ENCODE measurements at regions not wholly inside any gene's neighbourhood (a gene's known extent, or its start where the extent isn't known, plus 50 kb on each side); places are given as distances from the start of the nearest gene placed in this dataset.

DNA sequence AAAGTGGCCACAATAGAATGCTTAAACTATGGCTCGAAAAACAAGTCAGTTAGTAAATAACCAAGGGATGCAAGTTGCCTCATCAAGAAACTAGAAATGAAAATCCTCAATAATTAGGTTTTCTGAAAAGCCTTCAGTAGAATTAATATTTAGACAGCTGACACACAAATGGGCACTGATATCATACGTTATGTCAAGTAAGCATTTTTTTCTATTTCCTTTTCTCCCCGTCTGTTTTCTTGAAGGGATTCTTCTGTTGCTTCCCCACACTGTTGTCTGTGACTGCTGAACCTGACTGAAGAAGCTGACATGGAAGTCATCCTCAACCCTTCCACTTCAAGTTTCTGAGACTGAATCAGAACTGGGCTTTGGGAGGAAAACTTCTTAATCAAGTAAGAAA is 151.8 kb upstream of the CADM2 start:
- 83% methylated on average over 1 of the region's 3 CpGs for WGBS (ENCODE audit: insufficient coverage)
- no peak overlapping the region for H3K4me3 Mint-ChIP-seq
- H3K4me3 ChIP-seq (ENCODE audit: control insufficient read depth in 1 of 2, extremely low read depth in 1 of 2, low read length in 1 of 2) = no peak overlapping the region

DNA sequence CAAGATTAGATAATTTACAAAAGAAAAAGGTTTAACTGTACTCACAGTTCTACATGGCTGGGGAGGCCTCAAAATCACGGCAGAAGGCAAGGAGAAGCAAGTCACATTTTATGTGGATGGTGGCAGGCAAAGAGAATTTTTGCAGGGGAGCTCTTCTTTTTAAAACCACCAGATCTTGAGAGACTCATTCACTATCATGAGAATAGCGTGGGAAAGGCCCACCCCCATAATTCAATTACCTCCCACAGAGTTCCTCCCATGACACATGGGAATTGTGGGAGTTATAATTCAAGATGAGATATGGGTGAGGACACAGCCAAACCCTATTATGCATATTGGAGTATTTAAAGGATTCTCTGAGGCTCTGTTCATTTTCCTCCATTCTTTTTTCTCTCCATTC is 138.7 kb upstream of the CADM2 start:
- ATAC-seq (replicated peaks in 1 of 4) (no peak), DNase-seq (no peak)
- WGBS (ENCODE audit: insufficient coverage) = no CpG with 5 or more reads among the region's 2 CpGs
- Mint-ChIP-seq H3K9me3 (peaks cover 8 to 15% (median 12%) of the 10 kb centered on the region in 3 donors), H3K36me3 (no peaks in the 10 kb centered on the region), H3K27me3 (no peaks in the 10 kb centered on the region), H3K4me1 (no peaks in the 10 kb centered on the region), H3K27ac (no peak overlapping the region), H3K4me3 (no peak overlapping the region)
- peaks cover 3% of the 10 kb centered on the region for H3K9me3 ChIP-seq
- CTCF ChIA-PET = no interaction called here
- H3K4me1 ChIP-seq (ENCODE audit: control insufficient read depth in 1 of 2, extremely low read depth in 1 of 2, insufficient read depth in 2 of 2, low read length in 2 of 2) = no peaks in the 10 kb centered on the region
- H3K36me3 ChIP-seq (ENCODE audit: control insufficient read depth in 2 of 2, extremely low read depth in 1 of 2, insufficient read depth in 1 of 2, low read length in 1 of 2) = no peaks in the 10 kb centered on the region
- no peaks in the 10 kb centered on the region for H3K27me3 ChIP-seq (replicated peaks in 1 of 2; ENCODE audit: control insufficient read depth in 2 of 2, extremely low read depth in 1 of 2, insufficient read depth in 2 of 2, low read length in 1 of 2)
- no peak overlapping the region for H3K4me3 ChIP-seq (ENCODE audit: control insufficient read depth in 1 of 2, extremely low read depth in 1 of 2, low read length in 1 of 2)
- POLR2A ChIA-PET = no interaction called here
- H3K27ac ChIP-seq (ENCODE audit: low read length) = no peak overlapping the region

More for the DNA sequence above, 151.8 kb upstream of the CADM2 start:
- no peaks in the 10 kb centered on the region for H3K27me3 ChIP-seq (replicated peaks in 1 of 2; ENCODE audit: control insufficient read depth in 2 of 2, extremely low read depth in 1 of 2, insufficient read depth in 2 of 2, low read length in 1 of 2)
- H3K27ac Mint-ChIP-seq = no peak overlapping the region
- H3K9me3 Mint-ChIP-seq = peaks cover 7 to 10% (median 9%) of the 10 kb centered on the region in 3 donors
- DNase-seq (no peak), ATAC-seq (replicated peaks in 1 of 4) (no peak)
- H3K27me3 Mint-ChIP-seq = no peaks in the 10 kb centered on the region
- H3K27ac ChIP-seq (ENCODE audit: low read length) = no peak overlapping the region
- H3K4me1 ChIP-seq (ENCODE audit: control insufficient read depth in 1 of 2, extremely low read depth in 1 of 2, insufficient read depth in 2 of 2, low read length in 2 of 2) = no peaks in the 10 kb centered on the region
- POLR2A ChIA-PET = no interaction called here
- H3K36me3 Mint-ChIP-seq = no peaks in the 10 kb centered on the region
- CTCF ChIA-PET = no interaction called here
- H3K4me1 Mint-ChIP-seq = no peaks in the 10 kb centered on the region
- no peaks in the 10 kb centered on the region for H3K9me3 ChIP-seq
- no peaks in the 10 kb centered on the region for H3K36me3 ChIP-seq (ENCODE audit: control insufficient read depth in 2 of 2, extremely low read depth in 1 of 2, insufficient read depth in 1 of 2, low read length in 1 of 2)

DNA sequence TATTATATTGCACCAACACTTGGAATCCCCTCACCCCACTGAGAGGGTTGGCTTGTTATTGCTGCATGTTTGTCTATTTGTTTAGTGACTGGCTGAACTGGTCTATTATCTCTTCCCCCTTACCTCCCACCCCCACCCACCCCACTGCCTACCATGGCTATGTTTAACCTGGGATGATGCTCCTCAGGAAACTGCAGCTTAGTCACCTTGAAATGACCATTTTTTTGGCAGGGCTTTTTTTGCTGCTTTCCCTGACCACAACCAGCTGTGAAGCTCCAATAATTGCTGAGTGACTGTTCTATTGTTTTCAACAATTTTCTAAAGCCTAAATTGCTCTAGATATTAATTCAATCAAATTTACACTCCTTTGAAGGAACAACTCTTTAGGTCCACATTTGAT is 137.9 kb upstream of the CADM2 start:
- no peaks in the 10 kb centered on the region for H3K4me1 Mint-ChIP-seq
- no peak overlapping the region for H3K4me3 Mint-ChIP-seq
- H3K4me3 ChIP-seq (ENCODE audit: control insufficient read depth in 1 of 2, extremely low read depth in 1 of 2, low read length in 1 of 2) = no peak overlapping the region
- no peaks in the 10 kb centered on the region for H3K4me1 ChIP-seq (ENCODE audit: control insufficient read depth in 1 of 2, extremely low read depth in 1 of 2, insufficient read depth in 2 of 2, low read length in 2 of 2)
- no peak for DNase-seq
- no peaks in the 10 kb centered on the region for H3K36me3 ChIP-seq (ENCODE audit: control insufficient read depth in 2 of 2, extremely low read depth in 1 of 2, insufficient read depth in 1 of 2, low read length in 1 of 2)
- H3K9me3 ChIP-seq = peaks cover 3% of the 10 kb centered on the region
- ChIA-PET CTCF (no interaction called here), POLR2A (no interaction called here)
- ATAC-seq (replicated peaks in 1 of 4) = no peak
- H3K9me3 Mint-ChIP-seq = peaks cover 11 to 15% (median 12%) of the 10 kb centered on the region in 3 donors
- H3K27me3 ChIP-seq (replicated peaks in 1 of 2; ENCODE audit: control insufficient read depth in 2 of 2, extremely low read depth in 1 of 2, insufficient read depth in 2 of 2, low read length in 1 of 2) = no peaks in the 10 kb centered on the region
- no peaks in the 10 kb centered on the region for H3K36me3 Mint-ChIP-seq
- no peak overlapping the region for H3K27ac ChIP-seq (ENCODE audit: low read length)
- H3K27ac Mint-ChIP-seq = no peak overlapping the region
- no peaks in the 10 kb centered on the region for H3K27me3 Mint-ChIP-seq

DNA sequence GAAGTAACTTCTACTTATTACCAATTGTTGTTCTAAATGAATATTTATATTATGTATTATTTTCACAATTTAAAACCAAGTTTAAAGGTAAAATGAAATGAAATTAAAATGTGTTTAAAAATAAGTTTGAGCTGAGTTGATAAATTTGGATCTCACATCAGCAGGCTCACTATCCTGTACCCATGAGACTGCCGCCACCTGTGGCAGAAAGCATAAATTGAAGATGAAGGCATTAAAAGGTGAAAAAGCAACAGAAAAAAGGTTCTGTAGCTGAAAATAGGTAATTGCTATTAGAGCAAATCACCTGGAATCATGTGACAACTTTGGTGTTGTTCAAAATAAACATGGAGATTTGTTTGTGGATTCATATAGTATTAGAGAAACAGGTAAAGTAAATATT is 133.0 kb upstream of the CADM2 start:
- DNase-seq = no peak
- Mint-ChIP-seq H3K27ac (no peak overlapping the region), H3K9me3 (peaks cover 8 to 14% (median 11%) of the 10 kb centered on the region in 3 donors), H3K36me3 (no peaks in the 10 kb centered on the region), H3K4me3 (no peak overlapping the region), H3K4me1 (no peaks in the 10 kb centered on the region), H3K27me3 (no peaks in the 10 kb centered on the region)
- ChIA-PET POLR2A (no interaction called here), CTCF (no interaction called here)
- Histone ChIP-seq H3K9me3 (peaks cover 3% of the 10 kb centered on the region), H3K36me3 (ENCODE audit: control insufficient read depth in 2 of 2, extremely low read depth in 1 of 2, insufficient read depth in 1 of 2, low read length in 1 of 2) (no peaks in the 10 kb centered on the region), H3K4me3 (ENCODE audit: control insufficient read depth in 1 of 2, extremely low read depth in 1 of 2, low read length in 1 of 2) (no peak overlapping the region), H3K27ac (ENCODE audit: low read length) (no peak overlapping the region), H3K4me1 (ENCODE audit: control insufficient read depth in 1 of 2, extremely low read depth in 1 of 2, insufficient read depth in 2 of 2, low read length in 2 of 2) (no peaks in the 10 kb centered on the region), H3K27me3 (replicated peaks in 1 of 2; ENCODE audit: control insufficient read depth in 2 of 2, extremely low read depth in 1 of 2, insufficient read depth in 2 of 2, low read length in 1 of 2) (no peaks in the 10 kb centered on the region)
- ATAC-seq (replicated peaks in 1 of 4) = no peak
- WGBS (ENCODE audit: insufficient coverage) = no CpG with 5 or more reads among the region's 1 CpG

DNA sequence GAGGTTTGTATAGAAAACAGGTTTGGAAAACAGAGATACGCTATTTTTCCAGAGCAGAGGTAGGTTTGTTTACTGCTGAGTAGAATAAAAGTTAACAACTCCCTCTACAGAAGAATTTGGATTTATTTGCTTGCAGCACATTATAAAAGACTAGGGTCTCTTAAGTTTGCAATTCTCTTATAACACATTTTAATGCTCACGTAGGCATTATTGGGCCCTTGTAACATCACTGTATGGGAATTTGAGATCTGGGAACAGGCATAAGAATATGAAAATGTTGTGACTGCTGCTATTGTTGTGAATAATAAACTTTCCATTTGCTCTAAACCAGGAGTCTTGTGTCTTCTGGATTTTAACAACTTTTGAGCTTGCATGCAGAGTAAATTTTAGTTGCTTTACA is 128.3 kb upstream of the CADM2 start:
- no peaks in the 10 kb centered on the region for H3K9me3 ChIP-seq
- no peaks in the 10 kb centered on the region for H3K4me1 ChIP-seq (ENCODE audit: control insufficient read depth in 1 of 2, extremely low read depth in 1 of 2, insufficient read depth in 2 of 2, low read length in 2 of 2)
- H3K36me3 Mint-ChIP-seq = no peaks in the 10 kb centered on the region
- ChIA-PET POLR2A (no interaction called here), CTCF (no interaction called here)
- H3K36me3 ChIP-seq (ENCODE audit: control insufficient read depth in 2 of 2, extremely low read depth in 1 of 2, insufficient read depth in 1 of 2, low read length in 1 of 2) = no peaks in the 10 kb centered on the region
- ATAC-seq (replicated peaks in 1 of 4) = no peak
- H3K4me3 ChIP-seq (ENCODE audit: control insufficient read depth in 1 of 2, extremely low read depth in 1 of 2, low read length in 1 of 2) = no peak overlapping the region
- H3K27ac ChIP-seq (ENCODE audit: low read length) = no peak overlapping the region
- no peak for DNase-seq
- H3K27me3 Mint-ChIP-seq = no peaks in the 10 kb centered on the region
- no peaks in the 10 kb centered on the region for H3K27me3 ChIP-seq (replicated peaks in 1 of 2; ENCODE audit: control insufficient read depth in 2 of 2, extremely low read depth in 1 of 2, insufficient read depth in 2 of 2, low read length in 1 of 2)
- no CpG with 5 or more reads among the region's 2 CpGs for WGBS (ENCODE audit: insufficient coverage)
- H3K4me1 Mint-ChIP-seq = no peaks in the 10 kb centered on the region
- no peak overlapping the region for H3K27ac Mint-ChIP-seq
- no peak overlapping the region for H3K4me3 Mint-ChIP-seq
- peaks cover 10 to 18% (median 17%) of the 10 kb centered on the region in 3 donors for H3K9me3 Mint-ChIP-seq

DNA sequence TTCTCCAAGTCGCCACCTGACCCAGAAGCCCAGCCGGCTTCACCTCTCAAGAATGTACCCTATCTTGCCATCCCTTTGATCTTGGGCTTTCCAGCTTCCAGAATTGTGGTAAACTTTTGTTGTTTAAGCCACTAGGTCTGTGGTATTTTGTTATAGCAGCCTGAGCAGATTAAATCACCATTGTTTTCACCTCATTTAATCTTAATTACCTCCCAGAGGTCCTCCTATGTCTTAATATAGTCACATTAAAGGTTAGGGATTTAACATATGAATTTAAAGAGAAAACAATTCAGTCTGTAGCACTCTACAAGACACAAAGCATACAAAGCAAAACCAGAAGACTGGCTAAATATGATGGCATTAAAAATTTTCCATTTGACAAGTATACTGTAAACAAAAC is 123.4 kb upstream of the CADM2 start:
- no peaks in the 10 kb centered on the region for H3K27me3 Mint-ChIP-seq
- H3K4me1 Mint-ChIP-seq = no peaks in the 10 kb centered on the region
- no peak for DNase-seq
- H3K27ac Mint-ChIP-seq = no peak overlapping the region
- CTCF ChIA-PET = no interaction called here
- Histone ChIP-seq H3K4me3 (ENCODE audit: control insufficient read depth in 1 of 2, extremely low read depth in 1 of 2, low read length in 1 of 2) (no peak overlapping the region), H3K27ac (ENCODE audit: low read length) (no peak overlapping the region), H3K9me3 (no peaks in the 10 kb centered on the region), H3K4me1 (ENCODE audit: control insufficient read depth in 1 of 2, extremely low read depth in 1 of 2, insufficient read depth in 2 of 2, low read length in 2 of 2) (no peaks in the 10 kb centered on the region), H3K36me3 (ENCODE audit: control insufficient read depth in 2 of 2, extremely low read depth in 1 of 2, insufficient read depth in 1 of 2, low read length in 1 of 2) (no peaks in the 10 kb centered on the region), H3K27me3 (replicated peaks in 1 of 2; ENCODE audit: control insufficient read depth in 2 of 2, extremely low read depth in 1 of 2, insufficient read depth in 2 of 2, low read length in 1 of 2) (no peaks in the 10 kb centered on the region)
- H3K36me3 Mint-ChIP-seq = no peaks in the 10 kb centered on the region
- no CpG with 5 or more reads among the region's 2 CpGs for WGBS (ENCODE audit: insufficient coverage)
- POLR2A ChIA-PET = no interaction called here
- no peak for ATAC-seq (replicated peaks in 1 of 4)
- no peak overlapping the region for H3K4me3 Mint-ChIP-seq
- H3K9me3 Mint-ChIP-seq = peaks cover 5 to 28% (median 21%) of the 10 kb centered on the region in 3 donors

DNA sequence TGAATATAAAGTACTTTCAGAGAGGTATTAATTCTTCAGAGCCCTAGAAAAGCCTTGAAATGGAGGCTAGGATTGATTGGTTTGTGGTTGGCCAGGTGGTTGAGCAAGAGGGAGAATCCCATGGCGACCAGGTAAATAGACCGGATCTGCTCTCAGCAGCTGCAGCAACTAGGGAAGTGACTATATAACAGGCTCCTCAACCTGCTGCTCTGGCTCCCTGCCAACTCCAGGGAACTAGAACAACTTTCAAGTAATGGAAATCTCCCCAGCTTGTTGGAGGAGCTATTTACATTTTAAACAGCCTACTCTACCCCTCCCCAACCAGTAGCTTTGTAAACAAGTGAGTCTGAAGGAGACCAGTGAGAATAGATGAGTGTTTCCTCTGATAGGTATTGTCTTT is 121.8 kb upstream of the CADM2 start:
- no CpG with 5 or more reads among the region's 2 CpGs for WGBS (ENCODE audit: insufficient coverage)

More for the DNA sequence above, 121.8 kb upstream of the CADM2 start:
- Mint-ChIP-seq H3K4me1 (no peaks in the 10 kb centered on the region), H3K9me3 (peaks cover 9 to 23% (median 21%) of the 10 kb centered on the region in 3 donors), H3K4me3 (no peak overlapping the region), H3K36me3 (no peaks in the 10 kb centered on the region), H3K27me3 (no peaks in the 10 kb centered on the region), H3K27ac (no peak overlapping the region)
- H3K27me3 ChIP-seq (replicated peaks in 1 of 2; ENCODE audit: control insufficient read depth in 2 of 2, extremely low read depth in 1 of 2, insufficient read depth in 2 of 2, low read length in 1 of 2) = no peaks in the 10 kb centered on the region
- H3K9me3 ChIP-seq = no peaks in the 10 kb centered on the region
- H3K4me1 ChIP-seq (ENCODE audit: control insufficient read depth in 1 of 2, extremely low read depth in 1 of 2, insufficient read depth in 2 of 2, low read length in 2 of 2) = no peaks in the 10 kb centered on the region
- no peaks in the 10 kb centered on the region for H3K36me3 ChIP-seq (ENCODE audit: control insufficient read depth in 2 of 2, extremely low read depth in 1 of 2, insufficient read depth in 1 of 2, low read length in 1 of 2)
- POLR2A ChIA-PET = no interaction called here
- no peak overlapping the region for H3K4me3 ChIP-seq (ENCODE audit: control insufficient read depth in 1 of 2, extremely low read depth in 1 of 2, low read length in 1 of 2)
- DNase-seq = no peak
- no peak for ATAC-seq (replicated peaks in 1 of 4)
- no peak overlapping the region for H3K27ac ChIP-seq (ENCODE audit: low read length)
- CTCF ChIA-PET = no interaction called here

Data from T-cell (primary cell).